Esophagus muscularis mucosa (tissue), 3 donors: ENCODE measurements at regions not wholly inside any gene's neighbourhood (a gene's known extent, or its start where the extent isn't known, plus 50 kb on each side); places are given as distances from the start of the nearest gene placed in this dataset.

ENCODE experiments used
- CTCF ChIP-seq, 3 experiments: fragments of 200-600 bp in 2 of 3; fragments of 450-650 bp in 1 of 3; sonication (generic) in 2 of 3; IDR thresholded peaks; one replicate each; pipeline ENCODE4 v1.5.1; 2017 to 2019; ENCODE audit warnings: antibody characterized with exemption in 3 of 3, mild to moderate bottlenecking in 2 of 3, moderate library complexity in 1 of 3
- POLR2A ChIP-seq: fragments of 450-650 bp; IDR thresholded peaks from one replicate; pipeline ENCODE4 v1.6.1; 2017; ENCODE audit warnings: antibody characterized with exemption, moderate library complexity, mild to moderate bottlenecking, low read depth
- POLR2AphosphoS5 ChIP-seq, 2 donors: sonication (generic); formaldehyde crosslinking; IDR thresholded peaks; one replicate each; pipeline ENCODE4 v1.6.1; 2017; ENCODE audit warnings: antibody characterized with exemption in 2 of 2

- no peak for TF ChIP-seq POLR2AphosphoS5 (IDR thresholded peaks at IDR 0.05)
- TF ChIP-seq POLR2A: no peak
- no peak for TF ChIP-seq CTCF (IDR thresholded peaks at IDR 0.05)
These were observed 56.0 kb upstream of the MME start for GRCh38 chr3:155024006-155024638.
